ENCODE measurements at regions not wholly inside any gene's neighbourhood (a gene's known extent, or its start where the extent isn't known, plus 50 kb on each side); places are given as distances from the start of the nearest gene placed in this dataset.
"Not testable (repeated sequence)": the region's sequence is repeated elsewhere in the genome, so short reads cannot be mapped to it uniquely, and the experiment has no call there.

GRCh38 chr2:145002624-145003023 lies 482.7 kb upstream of the ZEB2 start:
- no peak for DNase-seq

DNA sequence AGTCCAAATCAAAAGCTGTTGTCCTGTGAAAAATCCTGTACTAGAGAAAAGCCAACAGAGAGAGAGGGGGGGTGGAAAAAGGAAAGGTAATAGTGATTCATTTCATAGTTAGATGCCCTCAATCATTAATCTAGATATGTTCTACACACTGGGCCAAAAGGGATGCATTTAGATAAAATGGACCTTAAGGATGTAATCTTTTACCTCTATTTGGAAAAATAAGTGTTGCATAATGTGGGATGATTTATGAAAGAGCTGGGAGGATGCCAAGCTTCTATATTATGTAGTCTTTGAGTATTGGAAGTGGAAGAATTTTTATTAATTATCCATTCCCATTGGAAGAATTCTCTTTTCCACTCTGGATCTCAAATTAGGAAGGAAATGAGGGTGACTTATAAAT lies 480.5 kb upstream of the ZEB2 start:
- DNase-seq = no peak

DNA sequence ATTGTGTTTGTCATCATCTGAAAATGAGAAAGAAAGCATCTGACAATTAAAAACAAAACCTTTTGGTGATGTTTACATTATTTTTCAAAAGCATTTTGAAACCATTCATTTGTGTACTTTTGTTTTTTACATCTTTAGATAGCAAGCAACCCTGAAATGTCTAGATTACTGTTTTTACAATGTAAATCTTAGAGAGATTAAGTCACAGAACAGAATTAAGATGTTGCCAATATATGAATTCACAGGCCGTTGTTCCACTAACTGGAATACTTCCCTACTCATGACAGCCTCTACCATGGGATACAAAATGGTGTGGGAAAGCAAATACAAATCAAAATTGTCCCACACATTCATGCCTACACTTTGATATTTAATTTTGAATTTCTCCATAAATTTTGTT lies 480.0 kb upstream of the ZEB2 start:
- no peak for DNase-seq

- DNase-seq = no peak
These were observed 479.4 kb upstream of the ZEB2 start for GRCh38 chr2:144999071-144999875.

DNA sequence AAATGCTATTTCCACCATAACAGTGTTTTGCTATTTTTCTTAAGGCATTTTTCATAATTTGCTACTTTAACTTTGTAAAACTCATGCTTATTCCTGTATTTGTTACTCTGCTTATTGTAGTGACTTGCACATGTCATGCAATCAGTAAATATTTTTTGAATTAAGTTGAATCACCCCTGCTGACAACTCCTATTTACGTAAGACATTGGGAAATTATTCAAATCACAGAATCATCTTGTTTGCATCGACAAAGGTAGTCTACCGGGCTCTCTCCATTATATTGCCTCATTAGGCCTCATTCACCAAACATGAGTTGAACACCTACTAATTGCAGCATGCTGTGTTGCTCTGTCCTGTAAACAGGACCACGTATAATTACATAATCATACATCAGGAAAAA lies 478.5 kb upstream of the ZEB2 start:
- DNase-seq = no peak

GRCh38 chr2:144996225-144996795 lies 476.4 kb upstream of the ZEB2 start:
- DNase-seq = no peak

DNA sequence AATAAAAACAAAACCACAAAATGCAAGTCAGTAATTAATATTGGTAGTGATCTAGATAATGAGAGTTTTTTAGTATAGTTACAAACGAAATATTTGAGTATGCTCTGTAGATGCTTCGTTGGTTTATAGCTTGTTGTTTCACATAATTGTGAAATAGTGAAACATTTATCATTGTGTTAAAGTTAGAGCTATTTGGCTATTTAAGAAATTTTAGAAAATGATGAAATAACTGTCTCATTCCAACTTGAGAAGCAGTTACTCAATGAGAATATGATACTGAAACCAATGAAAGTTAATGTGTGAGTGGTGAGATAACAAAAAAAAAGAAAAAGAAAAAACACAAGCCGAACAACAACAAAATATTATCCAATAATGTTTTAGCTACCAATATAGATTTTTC lies 475.6 kb upstream of the ZEB2 start:
- no peak for DNase-seq

- no peak for DNase-seq
These were observed 470.7 kb upstream of the ZEB2 start for GRCh38 chr2:144990661-144991060.

DNA sequence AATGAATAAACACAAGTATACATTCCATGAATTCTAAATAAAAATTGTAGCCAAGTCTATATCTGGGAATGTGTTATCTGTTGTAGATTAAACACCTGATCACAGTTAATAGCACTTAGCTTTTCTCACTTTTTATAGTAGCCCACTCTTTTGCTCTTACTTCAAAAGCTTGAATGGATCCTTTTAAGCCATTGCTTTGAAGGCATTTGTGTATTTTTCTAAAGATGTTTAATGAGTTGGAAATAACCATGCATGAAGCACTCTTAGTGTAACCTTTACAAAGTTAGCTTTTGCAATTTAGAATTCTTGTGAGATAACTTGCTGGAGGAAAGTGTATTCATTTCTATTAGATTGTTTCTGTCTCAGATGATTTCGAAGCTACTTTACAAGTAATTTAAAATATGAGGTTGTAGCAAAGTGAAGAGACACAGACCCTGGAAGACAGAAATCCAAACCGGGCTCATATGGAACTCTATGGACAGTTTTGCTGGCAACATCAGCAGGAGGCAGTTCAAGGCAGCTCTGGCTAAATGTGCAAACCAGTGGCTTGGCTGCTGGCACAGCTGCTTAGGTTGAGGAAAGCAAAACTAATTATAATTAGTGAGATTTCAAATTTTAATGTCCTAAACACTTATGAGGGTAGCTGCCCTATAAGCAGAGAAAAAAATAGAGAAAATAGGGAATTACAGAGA lies 469.8 kb upstream of the ZEB2 start:
- DNase-seq = no peak

GRCh38 chr2:144988591-144988990 lies 468.7 kb upstream of the ZEB2 start:
- no peak for DNase-seq

GRCh38 chr2:144986691-144987090 lies 466.8 kb upstream of the ZEB2 start:
- DNase-seq = no peak

DNA sequence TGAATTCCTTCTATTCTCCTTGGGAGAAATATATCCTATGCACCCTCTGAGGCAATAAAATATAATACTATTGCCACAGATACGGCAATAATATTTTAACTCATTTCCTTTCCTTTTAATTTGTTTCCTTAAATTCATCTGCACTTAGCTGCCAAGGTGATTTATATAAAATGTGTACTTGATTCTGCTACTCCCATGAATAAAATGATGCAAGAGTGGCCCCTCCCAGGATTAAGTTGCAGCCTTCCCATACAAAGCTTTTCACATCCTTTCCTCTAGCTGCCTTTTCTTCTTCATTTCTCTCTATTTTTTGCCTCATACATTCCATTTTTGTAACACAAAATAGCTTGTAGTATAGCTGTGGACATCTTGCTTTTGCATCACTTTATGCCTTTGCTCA lies 464.1 kb upstream of the ZEB2 start:
- DNase-seq = no peak

DNA sequence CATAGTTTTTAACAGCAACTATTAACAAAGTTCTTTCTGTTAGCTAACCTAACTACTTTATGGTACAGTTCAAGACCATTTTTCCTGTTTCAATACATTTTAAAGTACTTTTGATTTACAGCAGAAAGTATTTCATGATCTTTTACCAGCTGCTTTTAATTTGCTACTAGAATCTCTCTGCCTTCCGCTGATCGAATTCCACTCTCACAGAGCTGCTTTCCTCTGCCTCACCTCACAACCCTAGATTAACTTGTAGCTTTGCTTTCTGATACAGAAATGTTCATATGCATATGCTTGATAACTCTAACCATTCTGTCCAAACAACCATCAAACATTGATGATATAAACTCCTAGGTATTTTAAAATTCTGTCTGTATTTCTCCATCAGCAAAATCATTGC lies 463.2 kb upstream of the ZEB2 start:
- DNase-seq = no peak

GRCh38 chr2:144982481-144982880 lies 462.6 kb upstream of the ZEB2 start:
- DNase-seq = no peak

GRCh38 chr2:144975881-144976280 lies 456.0 kb upstream of the ZEB2 start:
- no peak for DNase-seq

GRCh38 chr2:144972676-144973075 lies 452.8 kb upstream of the ZEB2 start:
- DNase-seq = no peak

DNA sequence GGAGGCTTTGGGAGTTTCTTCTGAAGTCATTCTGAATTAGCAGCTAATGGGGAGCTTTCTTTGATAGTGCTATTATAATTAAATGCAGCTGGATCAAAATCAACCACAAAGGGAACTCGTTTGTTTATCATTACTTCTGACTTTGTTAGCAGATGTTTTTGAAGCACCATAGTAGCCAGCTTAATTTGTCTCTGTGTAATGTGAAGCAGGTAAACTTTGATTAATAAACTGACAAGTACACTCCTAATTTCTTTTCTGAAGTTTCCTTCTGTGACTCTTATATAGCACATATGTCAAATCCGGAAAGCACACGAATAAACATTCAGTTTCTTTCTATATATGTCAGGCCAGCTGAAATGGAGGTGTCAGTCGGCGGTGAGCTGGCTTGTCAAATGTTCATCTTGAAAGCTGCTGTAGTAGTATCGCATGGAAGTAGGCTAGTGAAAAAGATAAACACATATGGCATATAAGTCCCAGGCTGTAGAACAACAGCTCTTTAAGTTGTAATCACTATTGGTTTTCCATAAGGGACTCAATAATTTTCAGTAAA lies 451.9 kb upstream of the ZEB2 start:
- DNase-seq = no peak

DNA sequence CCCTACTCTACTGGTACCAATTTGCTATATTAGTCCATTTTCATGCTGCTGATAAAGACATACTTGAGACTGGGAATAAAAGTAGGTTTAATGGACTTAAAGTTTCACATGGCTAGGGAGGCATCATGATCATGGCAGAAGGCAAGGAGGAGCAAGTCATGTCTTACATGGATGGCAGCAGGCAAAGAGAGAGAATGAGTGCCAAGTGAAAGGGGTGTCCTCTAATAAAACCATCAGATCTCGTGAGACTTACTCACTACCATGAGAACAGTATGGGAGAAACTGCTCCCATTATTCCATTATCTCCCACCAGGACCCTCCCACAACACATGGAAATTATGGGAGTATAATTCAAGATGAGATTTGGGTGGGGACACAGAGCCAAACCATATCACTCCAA lies 450.5 kb upstream of the ZEB2 start:
- not testable (repeated sequence) for DNase-seq

- not testable (repeated sequence) for DNase-seq
These were observed 449.6 kb upstream of the ZEB2 start for GRCh38 chr2:144969564-144969963.

GRCh38 chr2:144967961-144968360 lies 448.0 kb upstream of the ZEB2 start:
- no peak for DNase-seq

DNA sequence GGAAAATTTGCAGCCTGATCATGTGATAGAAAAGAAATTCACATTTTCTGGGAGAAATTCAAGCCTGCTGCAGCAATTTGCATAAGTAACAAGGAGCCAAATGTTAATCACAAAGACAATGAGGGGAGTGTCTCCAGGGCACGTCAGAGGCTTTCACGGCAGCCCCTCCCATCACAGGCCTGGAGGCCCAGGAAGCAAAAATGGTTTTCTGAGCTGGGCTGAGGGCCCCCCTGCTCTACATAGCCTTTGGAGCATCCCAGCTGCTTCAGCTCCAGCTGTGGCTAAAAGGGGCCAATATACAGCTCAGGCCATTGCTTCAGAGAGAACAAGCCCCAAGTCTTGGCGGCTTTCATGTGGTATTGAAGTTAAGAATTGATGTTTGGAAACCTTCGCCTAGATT lies 445.3 kb upstream of the ZEB2 start:
- no peak for DNase-seq

GRCh38 chr2:144963031-144963430 lies 443.1 kb upstream of the ZEB2 start:
- no peak for DNase-seq

- no peak for DNase-seq
These were observed 439.5 kb upstream of the ZEB2 start for GRCh38 chr2:144959416-144959815.
